ENCODE measurements at regions not wholly inside any gene's neighbourhood (a gene's known extent, or its start where the extent isn't known, plus 50 kb on each side); places are given as distances from the start of the nearest gene placed in this dataset.

DNA sequence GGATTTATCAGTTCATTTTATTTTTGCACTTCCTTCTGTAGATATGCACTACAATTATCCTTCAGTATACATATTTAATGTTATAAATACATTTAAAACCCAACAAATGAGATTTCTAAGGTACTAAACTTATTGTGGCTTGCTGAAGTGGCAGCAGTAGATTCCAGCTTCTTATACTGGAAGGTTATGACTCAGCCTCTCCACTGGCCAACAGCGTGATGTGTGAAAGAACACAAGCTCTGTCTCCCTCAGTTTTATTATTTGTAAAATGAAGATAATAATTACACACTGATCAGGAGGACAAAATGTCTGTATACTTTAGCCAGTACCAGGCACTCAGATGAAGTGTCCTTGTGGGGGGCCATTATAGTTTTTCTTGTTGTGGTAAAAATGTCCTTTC is 1147.1 kb downstream of the CNTNAP5 start:
- Histone ChIP-seq H3K9me3 (ENCODE audit: low read depth) (no peaks in the 10 kb centered on the region), H3K4me1 (ENCODE audit: low read depth) (no peaks in the 10 kb centered on the region), H3K4me3 (no peak overlapping the region), H3K27ac (no peak overlapping the region), H3K36me3 (no peaks in the 10 kb centered on the region), H3K27me3 (no peaks in the 10 kb centered on the region)
- TF ChIP-seq, protein P1, sequence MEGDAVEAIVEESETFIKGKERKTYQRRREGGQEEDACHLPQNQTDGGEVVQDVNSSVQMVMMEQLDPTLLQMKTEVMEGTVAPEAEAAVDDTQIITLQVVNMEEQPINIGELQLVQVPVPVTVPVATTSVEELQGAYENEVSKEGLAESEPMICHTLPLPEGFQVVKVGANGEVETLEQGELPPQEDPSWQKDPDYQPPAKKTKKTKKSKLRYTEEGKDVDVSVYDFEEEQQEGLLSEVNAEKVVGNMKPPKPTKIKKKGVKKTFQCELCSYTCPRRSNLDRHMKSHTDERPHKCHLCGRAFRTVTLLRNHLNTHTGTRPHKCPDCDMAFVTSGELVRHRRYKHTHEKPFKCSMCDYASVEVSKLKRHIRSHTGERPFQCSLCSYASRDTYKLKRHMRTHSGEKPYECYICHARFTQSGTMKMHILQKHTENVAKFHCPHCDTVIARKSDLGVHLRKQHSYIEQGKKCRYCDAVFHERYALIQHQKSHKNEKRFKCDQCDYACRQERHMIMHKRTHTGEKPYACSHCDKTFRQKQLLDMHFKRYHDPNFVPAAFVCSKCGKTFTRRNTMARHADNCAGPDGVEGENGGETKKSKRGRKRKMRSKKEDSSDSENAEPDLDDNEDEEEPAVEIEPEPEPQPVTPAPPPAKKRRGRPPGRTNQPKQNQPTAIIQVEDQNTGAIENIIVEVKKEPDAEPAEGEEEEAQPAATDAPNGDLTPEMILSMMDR (IDR thresholded peaks at IDR 0.05; ENCODE audit: low read depth, low read length): no peak
- DNase-seq (ENCODE audit: low read depth in 1 of 2, low spot score in 1 of 2): peak in 1 of 2 donors; percentile 53

DNA sequence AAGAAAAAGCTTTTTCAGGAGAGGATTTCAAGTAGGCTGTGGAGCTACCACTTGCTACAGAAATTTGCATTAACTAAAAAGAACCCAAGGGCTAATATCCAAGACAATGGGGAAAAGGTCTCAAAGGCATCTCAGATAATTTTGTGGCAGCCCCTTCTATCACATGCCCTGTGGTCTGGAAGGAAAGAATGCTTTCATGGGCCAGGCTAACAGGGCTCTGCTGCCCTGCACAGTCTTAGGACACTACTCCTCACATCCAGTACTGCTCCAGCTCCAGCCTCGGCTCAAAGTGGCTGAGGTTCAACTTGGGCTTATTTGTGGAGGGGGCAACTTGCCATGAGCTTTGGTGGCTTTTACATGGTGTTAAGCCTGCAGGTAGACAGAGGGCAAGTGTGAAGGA is 1150.3 kb downstream of the CNTNAP5 start:
- Histone ChIP-seq H3K36me3 (no peaks in the 10 kb centered on the region), H3K9me3 (ENCODE audit: low read depth) (no peaks in the 10 kb centered on the region), H3K27me3 (no peaks in the 10 kb centered on the region), H3K27ac (no peak overlapping the region), H3K4me3 (no peak overlapping the region), H3K4me1 (ENCODE audit: low read depth) (no peaks in the 10 kb centered on the region)
- TF ChIP-seq, protein P1 (IDR thresholded peaks at IDR 0.05; ENCODE audit: low read depth, low read length): no peak
- no peak for DNase-seq (ENCODE audit: low read depth in 1 of 2, low spot score in 1 of 2)

DNA sequence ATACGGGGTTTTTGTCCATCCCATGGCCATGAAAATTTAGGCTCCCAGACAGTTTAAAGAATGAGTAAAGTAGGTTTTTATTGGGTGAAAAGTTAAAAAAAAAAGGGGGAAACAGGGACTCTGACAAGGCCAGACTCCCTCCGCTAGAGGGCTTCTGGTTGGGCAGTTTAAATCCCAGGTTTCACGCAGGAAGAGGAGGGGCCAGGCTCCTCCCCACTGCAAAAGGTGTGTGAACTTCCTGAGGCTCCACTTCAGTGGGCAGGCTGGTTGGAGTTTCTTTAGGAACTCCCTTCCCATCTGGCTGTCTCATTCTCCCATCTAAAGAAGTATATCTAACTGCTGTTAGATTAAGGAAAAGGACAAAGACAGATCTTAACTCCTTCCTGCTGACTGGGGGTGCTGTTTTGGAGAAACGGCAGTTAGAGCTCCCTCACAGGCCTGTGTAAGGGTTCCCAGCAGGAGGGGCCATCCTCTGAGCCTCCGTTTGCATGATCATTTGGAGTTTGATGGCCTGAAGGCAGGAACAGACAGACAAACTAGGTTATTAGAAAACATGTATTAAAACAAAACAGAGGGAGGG is 1160.7 kb downstream of the CNTNAP5 start:
- Histone ChIP-seq H3K4me1 (ENCODE audit: low read depth) (no peaks in the 10 kb centered on the region), H3K27ac (no peak overlapping the region), H3K27me3 (no peaks in the 10 kb centered on the region), H3K9me3 (ENCODE audit: low read depth) (no peaks in the 10 kb centered on the region), H3K4me3 (no peak overlapping the region), H3K36me3 (no peaks in the 10 kb centered on the region)
- no peak for DNase-seq (ENCODE audit: low read depth in 1 of 2, low spot score in 1 of 2)
- TF ChIP-seq, protein P1 (IDR thresholded peaks at IDR 0.05; ENCODE audit: low read depth, low read length): no peak

DNA sequence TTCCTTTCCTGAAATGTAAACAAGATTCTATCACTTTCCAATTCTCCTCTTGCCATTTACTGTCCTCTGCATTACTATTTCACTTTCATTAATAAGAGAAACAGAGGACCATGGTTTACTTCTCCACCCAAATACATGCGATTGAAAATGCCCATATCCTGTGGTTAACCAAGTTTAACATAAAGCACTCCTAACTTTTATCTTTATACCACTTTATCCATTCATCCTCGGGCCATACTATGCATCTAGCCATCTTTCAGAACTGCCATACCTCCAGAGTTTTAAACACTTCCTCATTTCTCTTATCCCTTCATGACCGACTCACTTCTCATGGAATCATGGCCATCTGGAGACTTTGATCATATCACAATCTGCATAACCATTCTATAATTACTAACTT is 1182.3 kb downstream of the CNTNAP5 start:
- H3K4me1 ChIP-seq (ENCODE audit: low read depth): no peaks in the 10 kb centered on the region
- TF ChIP-seq, protein P1 (IDR thresholded peaks at IDR 0.05; ENCODE audit: low read depth, low read length): no peak
- no peak overlapping the region for H3K27ac ChIP-seq
- no peak for DNase-seq (ENCODE audit: low read depth in 1 of 2, low spot score in 1 of 2)
- no peak overlapping the region for H3K4me3 ChIP-seq
- H3K9me3 ChIP-seq (ENCODE audit: low read depth): no peaks in the 10 kb centered on the region
- H3K27me3 ChIP-seq: no peaks in the 10 kb centered on the region
- H3K36me3 ChIP-seq: no peaks in the 10 kb centered on the region

DNA sequence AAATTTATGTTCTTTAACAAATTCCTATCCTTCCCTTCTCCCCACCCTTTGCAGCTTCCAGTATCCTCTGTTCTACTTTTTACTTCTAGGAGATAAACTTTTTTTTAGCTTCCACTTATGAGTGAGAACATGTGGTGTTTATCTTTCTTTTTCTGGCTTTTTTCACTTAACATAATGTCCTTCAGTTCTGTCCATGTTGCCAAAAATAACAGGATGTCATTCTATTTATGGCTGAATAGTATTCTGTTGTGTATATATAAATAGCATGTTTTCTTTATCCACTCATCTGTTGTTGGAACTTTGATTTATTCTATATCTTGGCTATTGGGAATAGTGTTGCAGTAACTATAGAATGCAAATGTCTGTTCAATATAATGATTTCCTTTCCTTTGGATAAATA is 1191.2 kb downstream of the CNTNAP5 start:
- no peaks in the 10 kb centered on the region for H3K36me3 ChIP-seq
- TF ChIP-seq, protein P1 (IDR thresholded peaks at IDR 0.05; ENCODE audit: low read depth, low read length): no peak
- peak in 1 of 2 donors; percentile 2 for DNase-seq (ENCODE audit: low read depth in 1 of 2, low spot score in 1 of 2)
- no peaks in the 10 kb centered on the region for H3K27me3 ChIP-seq
- H3K4me3 ChIP-seq: no peak overlapping the region
- H3K27ac ChIP-seq: no peak overlapping the region
- no peaks in the 10 kb centered on the region for H3K9me3 ChIP-seq (ENCODE audit: low read depth)
- no peaks in the 10 kb centered on the region for H3K4me1 ChIP-seq (ENCODE audit: low read depth)

DNA sequence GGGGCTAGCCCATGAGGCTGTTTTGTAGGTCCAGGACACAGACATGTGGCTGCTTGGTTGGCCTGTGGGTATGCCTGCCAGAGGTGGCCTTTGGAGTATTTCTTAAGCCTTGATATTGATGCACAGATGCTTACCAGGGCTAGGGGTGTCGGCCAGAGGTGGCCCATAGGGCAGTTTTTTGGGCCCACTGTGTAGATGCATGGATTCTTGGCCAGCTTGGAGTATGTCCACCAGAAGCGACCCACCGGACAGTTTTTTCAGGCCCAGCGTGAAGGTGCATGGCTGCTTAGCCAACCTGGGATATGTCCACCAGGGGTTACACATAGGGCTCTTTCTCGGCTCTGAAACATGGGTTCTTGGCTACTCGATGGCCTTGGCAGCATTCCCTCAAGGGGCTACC is 1199.1 kb downstream of the CNTNAP5 start:
- Histone ChIP-seq H3K4me3 (no peak overlapping the region), H3K4me1 (ENCODE audit: low read depth) (no peaks in the 10 kb centered on the region), H3K27me3 (no peaks in the 10 kb centered on the region), H3K27ac (no peak overlapping the region), H3K36me3 (no peaks in the 10 kb centered on the region), H3K9me3 (ENCODE audit: low read depth) (no peaks in the 10 kb centered on the region)
- no peak for DNase-seq (ENCODE audit: low read depth in 1 of 2, low spot score in 1 of 2)
- TF ChIP-seq, protein P1 (IDR thresholded peaks at IDR 0.05; ENCODE audit: low read depth, low read length): no peak

Data from cardiac muscle cell (in vitro differentiated cells and primary cell).